ENCODE measurements at regions not wholly inside any gene's neighbourhood (a gene's known extent, or its start where the extent isn't known, plus 50 kb on each side); places are given as distances from the start of the nearest gene placed in this dataset.

GRCh38 chr13:107375701-107376340, 807.9 kb upstream of the ARGLU1 start:
- no peak overlapping the region for H3K27ac ChIP-seq (ENCODE audit: extremely low read depth, low read depth, low read length)
- ChIA-PET POLR2A (no interaction called here), CTCF (ENCODE audit: low intra/inter-chr PET ratio) (no interaction called here)
- no peaks in the 10 kb centered on the region for H3K79me2 ChIP-seq (ENCODE audit: control insufficient read depth, insufficient read depth, low read length)
- in situ Hi-C loops (cut with MboI) = no loop called here
- BruUV-seq (replicated peaks) = no TSS peak
- FAIRE-seq = no peak
- no peaks in the 10 kb centered on the region; the same call in 1 of the 2 replicates for H3K9me3 ChIP-seq (replicated peaks; ENCODE audit: control insufficient read depth, insufficient read depth, low read depth, low read length)
- no peaks in the 10 kb centered on the region for H3K27me3 ChIP-seq (ENCODE audit: control insufficient read depth in 2 of 2, insufficient read depth in 2 of 2, low read length in 2 of 2)
- no peak for DNase-seq (ENCODE audit: extremely low read depth in 1 of 4, low spot score in 3 of 4)
- H4K20me1 ChIP-seq (replicated peaks; ENCODE audit: control insufficient read depth, insufficient read depth, low read length) = no peaks in the 10 kb centered on the region
- H3K9ac ChIP-seq (ENCODE audit: insufficient read depth in 1 of 2, low read depth in 2 of 2, low read length in 2 of 2) = no peak overlapping the region
- no peak overlapping the region for H3K4me3 ChIP-seq
- WGBS (ENCODE audit: insufficient coverage, low coverage, missing lambda C conversion rate) = 0% methylated on average over 1 of the region's 4 CpGs
- intact Hi-C loops (cut with micrococcal nuclease) = no loop called here
- H3K36me3 ChIP-seq (ENCODE audit: control insufficient read depth, insufficient read depth, low read length) = no peaks in the 10 kb centered on the region
- H3K9me1 ChIP-seq (ENCODE audit: control insufficient read depth, insufficient read depth, low read length) = no peaks in the 10 kb centered on the region
- ATAC-seq = no peak
- H3K4me2 ChIP-seq (ENCODE audit: insufficient read depth, low read length) = no peak overlapping the region
- H2AFZ ChIP-seq (ENCODE audit: low read depth, low read length) = no peak overlapping the region
- no peaks in the 10 kb centered on the region for H3K4me1 ChIP-seq (replicated peaks in 1 of 2; ENCODE audit: control insufficient read depth in 2 of 2, insufficient read depth in 2 of 2, low read length in 2 of 2)
- TF ChIP-seq NFE2L1 (tag; IDR thresholded peaks at IDR 0.05; ENCODE audit: borderline replicate concordance, low read depth) (no peak), FOXJ3 (CRISPR knock-in tag; IDR thresholded peaks at IDR 0.05) (no peak), CREBBP (IDR thresholded peaks at IDR 0.05; ENCODE audit: low read depth, low read length) (no peak), CSDE1 (IDR thresholded peaks at IDR 0.05) (no peak), BRF2 (IDR thresholded peaks at IDR 0.05; ENCODE audit: borderline replicate concordance, insufficient read depth, insufficient read length) (no peak), NUFIP1 (IDR thresholded peaks at IDR 0.05; ENCODE audit: partially characterized antibody) (no peak), U2AF2 (optimal IDR thresholded peaks at IDR 0.05; ENCODE audit: low read depth, low read length) (no peak), ZNF212 (CRISPR knock-in tag; IDR thresholded peaks at IDR 0.05) (no peak), ZFX (CRISPR knock-in tag; IDR thresholded peaks at IDR 0.05) (no peak), VEZF1 (CRISPR knock-in tag; IDR thresholded peaks at IDR 0.05) (no peak), CBX5 (IDR thresholded peaks at IDR 0.05; ENCODE audit: borderline replicate concordance, low read depth) (no peak), CTBP1 (IDR thresholded peaks at IDR 0.05; ENCODE audit: borderline replicate concordance) (no peak)

Data from K562 (cell line).